H1 (cell line): ENCODE measurements at regions not wholly inside any gene's neighbourhood (a gene's known extent, or its start where the extent isn't known, plus 50 kb on each side); places are given as distances from the start of the nearest gene placed in this dataset.

Source experiments
- CTCF ChIA-PET: fragments of 300-600 bp; sonication (Branson Sonifier 250); formaldehyde crosslinking; loops from one replicate; lab custom pipeline; 2021; ENCODE audit not compliant: partially characterized antibody; lab: Charles Lee
- POLR2A ChIA-PET: fragments of 300-600 bp; sonication (Branson Sonifier 250); formaldehyde crosslinking; loops from one replicate; lab custom pipeline; 2021; ENCODE audit warnings: inconsistent platforms; ENCODE audit not compliant: partially characterized antibody; lab: Charles Lee
- DNase-seq, 2 experiments: peaks; one replicate each; pipeline versions ENCODE4 v3.0.0 to v3.0.0-alpha.2; 2010 to 2022; ENCODE audit warnings: low spot score in 2 of 2, low read depth in 1 of 2, mixed read lengths in 1 of 2
- FAIRE-seq: peaks from 2 replicates; lab custom pipeline; 2011; peaks lifted over from hg19 to GRCh38; lab: Jason Lieb, UNC
- H2AFZ ChIP-seq: 2 replicates; pipeline ENCODE4 v1.8.1; 2012; ENCODE audit warnings: low read length, inconsistent platforms
- H2AK5ac ChIP-seq: 2 replicates; pipeline ENCODE4 v1.6.1; 2013; ENCODE audit warnings: low read depth, low read length
- H2BK120ac ChIP-seq: replicated peaks from 2 replicates; pipeline ENCODE3; 2013; ENCODE audit warnings: low read depth, low read length, inconsistent platforms
- H2BK12ac ChIP-seq: 2 replicates; pipeline ENCODE4 v1.6.1; 2013; ENCODE audit warnings: low read depth, low read length
- H2BK15ac ChIP-seq: 2 replicates; pipeline ENCODE4 v1.6.1; 2013; ENCODE audit warnings: low read length
- H2BK20ac ChIP-seq: 2 replicates; pipeline ENCODE4 v1.6.1; 2013; ENCODE audit warnings: low read length
- H2BK5ac ChIP-seq: 2 replicates; pipeline ENCODE4 v1.6.1; 2013; ENCODE audit warnings: low read depth, low read length
- H3K14ac ChIP-seq: 2 replicates; pipeline ENCODE4 v1.6.1; 2013; ENCODE audit warnings: inconsistent platforms; ENCODE audit not compliant: insufficient read length
- H3K18ac ChIP-seq: 2 replicates; pipeline ENCODE4 v1.6.1; 2013; ENCODE audit warnings: low read length; ENCODE audit errors: extremely low read depth
- H3K23ac ChIP-seq: 2 replicates; pipeline ENCODE4 v1.6.1; 2013; ENCODE audit warnings: inconsistent platforms; ENCODE audit not compliant: insufficient read length
- H3K23me2 ChIP-seq: 2 replicates; pipeline ENCODE4 v1.6.1; 2013; ENCODE audit warnings: low read depth, low read length
- H3K27ac ChIP-seq: 2 replicates; pipeline ENCODE4 v1.6.1; 2011; ENCODE audit warnings: low read depth, low read length, inconsistent platforms
- H3K27me3 ChIP-seq, 4 experiments: replicated peaks in 1 of 4; 1 replicate in 1 of 4; 2 replicates in 3 of 4; pipeline versions ENCODE4 v1.6.1 to v1.8.1; 2011 to 2013; ENCODE audit warnings: low read length in 3 of 4, mild to moderate bottlenecking in 3 of 4, inconsistent platforms in 2 of 4, mixed read lengths in 2 of 4, moderate library complexity in 1 of 4; ENCODE audit not compliant: control insufficient read depth in 3 of 4, insufficient read depth in 3 of 4; ENCODE audit errors: extremely low read depth in 1 of 4
- H3K36me3 ChIP-seq, 4 experiments: 2 replicates each; pipeline versions ENCODE4 v1.6.1 to v1.8.1; 2011 to 2013; ENCODE audit warnings: mild to moderate bottlenecking in 4 of 4, low read length in 3 of 4, moderate library complexity in 2 of 4, control low read depth in 1 of 4, inconsistent platforms in 1 of 4; ENCODE audit not compliant: insufficient read depth in 4 of 4, control insufficient read depth in 2 of 4
- H3K4ac ChIP-seq: replicated peaks from 2 replicates; pipeline ENCODE3; 2013; ENCODE audit warnings: low read length, low read depth, mixed read lengths, inconsistent platforms; ENCODE audit not compliant: insufficient read length
- H3K4me1 ChIP-seq, 4 experiments: replicated peaks in 1 of 4; 1 replicate in 1 of 4; 2 replicates in 3 of 4; pipeline versions ENCODE4 v1.6.1 to v1.8.1; 2011 to 2013; ENCODE audit warnings: low read length in 3 of 4, inconsistent platforms in 2 of 4, mixed read lengths in 1 of 4; ENCODE audit not compliant: insufficient read depth in 4 of 4, control insufficient read depth in 3 of 4
- H3K4me2 ChIP-seq, 2 experiments: 2 replicates each; pipeline versions ENCODE4 v1.6.1 to v1.8.1; 2011 to 2013; ENCODE audit warnings: low read depth in 2 of 2, low read length in 2 of 2, control low read depth in 1 of 2, inconsistent platforms in 1 of 2, mild to moderate bottlenecking in 1 of 2; ENCODE audit not compliant: insufficient read depth in 1 of 2
- H3K4me3 ChIP-seq, 4 experiments: fragments of 200-600, 300-600 bp in 1 of 4; sonication (generic), shearing (Covaris generic), sonication (Bioruptor Twin) in 1 of 4; 2 replicates each; pipeline versions ENCODE4 v1.5.1 to v1.8.1; 2011 to 2016; ENCODE audit warnings: low read length in 4 of 4, low read depth in 3 of 4, control low read depth in 2 of 4, inconsistent platforms in 2 of 4, mild to moderate bottlenecking in 2 of 4, mixed read lengths in 1 of 4, moderate library complexity in 1 of 4; ENCODE audit not compliant: insufficient read depth in 2 of 4; ENCODE audit errors: extremely low read depth in 1 of 4
- H3K56ac ChIP-seq: replicated peaks from 2 replicates; pipeline ENCODE3; 2013; ENCODE audit warnings: low read depth, mild to moderate bottlenecking, mixed read lengths, low read length, inconsistent platforms; ENCODE audit not compliant: insufficient read length
- H3K79me1 ChIP-seq: 2 replicates; pipeline ENCODE4 v1.6.1; 2013; ENCODE audit warnings: low read depth, low read length, control low read depth
- H3K79me2 ChIP-seq, 2 experiments: 2 replicates each; pipeline versions ENCODE4 v1.6.1 to v1.8.1; 2012 to 2013; ENCODE audit warnings: low read length in 2 of 2, mild to moderate bottlenecking in 2 of 2, inconsistent platforms in 1 of 2; ENCODE audit not compliant: insufficient read depth in 2 of 2, control insufficient read depth in 1 of 2
- H3K9ac ChIP-seq, 4 experiments: replicated peaks in 1 of 4; 1 replicate in 1 of 4; 2 replicates in 3 of 4; pipeline versions ENCODE4 v1.6.1 to v1.8.1; 2011 to 2013; ENCODE audit warnings: low read depth in 3 of 4, low read length in 3 of 4, control low read depth in 2 of 4, mild to moderate bottlenecking in 2 of 4, moderate library complexity in 2 of 4, inconsistent platforms in 1 of 4; ENCODE audit errors: extremely low read depth in 1 of 4
- H3K9me3 ChIP-seq, 2 experiments: 2 replicates each; pipeline versions ENCODE4 v1.6.1 to v1.8.1; 2012 to 2013; ENCODE audit warnings: mild to moderate bottlenecking in 2 of 2, moderate library complexity in 2 of 2, control low read depth in 1 of 2, inconsistent platforms in 1 of 2, low read depth in 1 of 2, low read length in 1 of 2, mixed read lengths in 1 of 2; ENCODE audit not compliant: insufficient read depth in 2 of 2
- H4K20me1 ChIP-seq, 2 experiments: replicated peaks in 1 of 2; 2 replicates each; pipeline versions ENCODE3 to v1.8.1; 2011 to 2013; ENCODE audit warnings: inconsistent platforms in 2 of 2, low read length in 2 of 2, mild to moderate bottlenecking in 1 of 2; ENCODE audit not compliant: insufficient read depth in 2 of 2, control insufficient read depth in 1 of 2
- H4K5ac ChIP-seq: 2 replicates; pipeline ENCODE4 v1.6.1; 2013; ENCODE audit warnings: low read length, low read depth, mixed read lengths, inconsistent platforms; ENCODE audit not compliant: insufficient read length
- H4K8ac ChIP-seq: 2 replicates; pipeline ENCODE4 v1.8.0; 2013; ENCODE audit warnings: mild to moderate bottlenecking, moderate library complexity, low read length, inconsistent platforms; ENCODE audit not compliant: insufficient read depth; ENCODE audit errors: extremely low read depth
- H4K91ac ChIP-seq: replicated peaks from 2 replicates; pipeline ENCODE3; 2013; ENCODE audit warnings: low read length, mixed read lengths, inconsistent platforms; ENCODE audit not compliant: insufficient read length
- ASH2L ChIP-seq: fragments of 200-600, 300-600 bp; sonication (generic); IDR thresholded peaks from one replicate; pipeline ENCODE4 v1.7.1; 2017; ENCODE audit warnings: low read length
- CBX8 ChIP-seq: fragments of 300-800, 300-1000 bp; sonication (generic); IDR thresholded peaks from 2 replicates; pipeline ENCODE4 v1.7.1; 2016; ENCODE audit warnings: low read depth, low read length, borderline replicate concordance
- CREB1 ChIP-seq: IDR thresholded peaks from 2 replicates; pipeline ENCODE4 v1.6.1; 2012; ENCODE audit warnings: inconsistent platforms
- CTBP2 ChIP-seq: IDR thresholded peaks from 2 replicates; pipeline ENCODE4 v1.7.0; 2011; ENCODE audit warnings: borderline replicate concordance, mild to moderate bottlenecking, moderate library complexity, mixed read lengths, low read length; ENCODE audit not compliant: insufficient read depth, insufficient read length
- FOSL1 ChIP-seq: IDR thresholded peaks from 2 replicates; pipeline ENCODE4 v1.6.1; 2011; ENCODE audit warnings: mild to moderate bottlenecking, low read depth, low read length, moderate library complexity; ENCODE audit not compliant: insufficient read depth
- HDAC6 ChIP-seq: IDR thresholded peaks from one replicate; pipeline ENCODE4 v1.7.1; 2012; ENCODE audit warnings: low read depth, mild to moderate bottlenecking, inconsistent platforms, low read length, moderate library complexity
- POLR2A ChIP-seq, 2 experiments: IDR thresholded peaks; 1 replicate in 1 of 2; 2 replicates in 1 of 2; pipeline ENCODE4 v1.6.1; 2011; ENCODE audit warnings: low read depth in 2 of 2, low read length in 2 of 2, mild to moderate bottlenecking in 2 of 2; ENCODE audit errors: control extremely low read depth in 1 of 2
- POU5F1 ChIP-seq: IDR thresholded peaks from 2 replicates; pipeline ENCODE4 v1.6.1; 2011; ENCODE audit warnings: low read depth, mild to moderate bottlenecking, low read length, moderate library complexity
- RAD21 ChIP-seq, 2 experiments: IDR thresholded peaks in 1 of 2; conservative IDR thresholded peaks in 1 of 2; 2 replicates each; pipeline ENCODE4 v1.6.1; 2011; ENCODE audit warnings: low read depth in 2 of 2, low read length in 2 of 2, improper control_type of control experiment in 1 of 2, inconsistent platforms in 1 of 2, mild to moderate bottlenecking in 1 of 2, moderate library complexity in 1 of 2
- SAP30 ChIP-seq: fragments of 300-600 bp; sonication (generic); IDR thresholded peaks from 2 replicates; pipeline ENCODE4 v1.7.1; 2012; ENCODE audit warnings: low read length, moderate library complexity, mild to moderate bottlenecking, inconsistent platforms; ENCODE audit not compliant: insufficient read depth, insufficient replicate concordance
- SIRT6 ChIP-seq: IDR thresholded peaks from one replicate; pipeline ENCODE4 v1.7.1; 2012; ENCODE audit warnings: low read length, inconsistent platforms
- SRF ChIP-seq: IDR thresholded peaks from 2 replicates; pipeline ENCODE4 v1.6.1; 2011; ENCODE audit warnings: mild to moderate bottlenecking, low read depth, low read length, moderate library complexity
- SUZ12 ChIP-seq: fragments of 200-600 bp; sonication (generic); IDR thresholded peaks from 2 replicates; pipeline ENCODE4 v1.6.1; 2012; ENCODE audit warnings: mild to moderate bottlenecking, inconsistent platforms, low read length, moderate library complexity, mixed read lengths
- TAF1 ChIP-seq: IDR thresholded peaks from 2 replicates; pipeline ENCODE4 v1.6.1; 2011; ENCODE audit warnings: mild to moderate bottlenecking, low read depth, low read length
- WGBS, 2 experiments: shearing (Covaris generic) in 1 of 2; methylation state at CpG; one replicate each; pipeline versions ENCODE4 v1.1.6 to v1.1.7; 2013 to 2015; ENCODE audit warnings: low lambda C conversion rate in 2 of 2, mixed read lengths in 2 of 2, inconsistent platforms in 1 of 2, low coverage in 1 of 2, missing lambda C conversion rate in 1 of 2; ENCODE audit not compliant: insufficient replicate concordance in 2 of 2, insufficient coverage in 1 of 2, insufficient read length in 1 of 2; ENCODE audit errors: extremely low coverage in 1 of 2, missing lambda C conversion rate in 1 of 2; 5-methylcytosine and 5-hydroxymethylcytosine counted together
- TF ChIP-seq, protein P1 (sequence below): IDR thresholded peaks from 2 replicates; pipeline ENCODE4 v1.6.1; 2011; ENCODE audit warnings: low read length, improper control_type of control experiment

DNA sequence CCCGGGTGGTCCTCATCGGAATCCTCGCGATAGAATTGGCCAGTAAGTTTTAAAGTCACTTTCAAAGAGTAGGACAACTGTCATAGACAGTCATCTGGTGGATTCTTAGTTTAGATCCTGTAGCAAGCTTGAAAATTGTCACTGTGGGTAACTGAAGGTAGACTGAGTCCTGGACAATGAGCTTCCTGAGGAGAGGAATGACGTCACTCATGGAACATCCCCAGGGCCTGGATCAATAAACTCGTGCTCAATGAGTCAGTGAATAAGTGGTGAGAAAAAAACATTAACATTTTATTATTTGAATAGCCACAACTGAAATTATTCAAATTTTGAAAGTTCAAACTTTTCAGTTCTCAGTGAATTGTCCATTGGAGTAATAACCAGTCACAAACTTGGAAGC lies 101.4 kb upstream of the CXCR4 start:
- H3K79me2 ChIP-seq = no peaks in the 10 kb centered on the region
- DNase-seq (no peak), FAIRE-seq (no peak)
- H3K23ac ChIP-seq = no peak overlapping the region
- no peak overlapping the region for H4K8ac ChIP-seq
- POLR2A ChIA-PET = no interaction called here
- no peak overlapping the region for H3K18ac ChIP-seq
- no peaks in the 10 kb centered on the region for H3K4me1 ChIP-seq
- H2BK15ac ChIP-seq = no peak overlapping the region
- H3K56ac ChIP-seq = no peak overlapping the region
- H3K36me3 ChIP-seq = no peaks in the 10 kb centered on the region
- TF ChIP-seq ASH2L (no peak), RAD21 (IDR thresholded peaks at IDR 0.05 in 1 of 2, conservative IDR thresholded peaks at IDR 0.05 in 1 of 2; ENCODE audit: low read depth in 2 of 2, low read length in 2 of 2) (no peak), SIRT6 (no peak), POU5F1 (no peak), CREB1 (no peak), CBX8 (no peak), SAP30 (no peak), SRF (no peak), SUZ12 (no peak), POLR2A (IDR thresholded peaks at IDR 0.05; ENCODE audit: control extremely low read depth in 1 of 2, low read depth in 2 of 2, low read length in 2 of 2) (no peak), HDAC6 (no peak), TAF1 (no peak), FOSL1 (no peak), CTBP2 (no peak)
- TF ChIP-seq, protein P1, sequence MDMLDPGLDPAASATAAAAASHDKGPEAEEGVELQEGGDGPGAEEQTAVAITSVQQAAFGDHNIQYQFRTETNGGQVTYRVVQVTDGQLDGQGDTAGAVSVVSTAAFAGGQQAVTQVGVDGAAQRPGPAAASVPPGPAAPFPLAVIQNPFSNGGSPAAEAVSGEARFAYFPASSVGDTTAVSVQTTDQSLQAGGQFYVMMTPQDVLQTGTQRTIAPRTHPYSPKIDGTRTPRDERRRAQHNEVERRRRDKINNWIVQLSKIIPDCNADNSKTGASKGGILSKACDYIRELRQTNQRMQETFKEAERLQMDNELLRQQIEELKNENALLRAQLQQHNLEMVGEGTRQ = no peak
- H3K79me1 ChIP-seq = no peaks in the 10 kb centered on the region
- WGBS, 2 experiments = 87% methylated on average over 6 of the region's 6 CpGs; no CpG with 5 or more reads in 1 of the 2 experiments
- no peaks in the 10 kb centered on the region for H3K9me3 ChIP-seq
- no peak overlapping the region for H3K14ac ChIP-seq
- H2BK120ac ChIP-seq = no peak overlapping the region
- no peak overlapping the region for H3K9ac ChIP-seq
- H3K27ac ChIP-seq = no peak overlapping the region
- H3K4me2 ChIP-seq = no peak overlapping the region
- no peak overlapping the region for H2AK5ac ChIP-seq
- no peaks in the 10 kb centered on the region for H4K20me1 ChIP-seq
- H3K27me3 ChIP-seq = no peaks in the 10 kb centered on the region
- H2BK12ac ChIP-seq = no peak overlapping the region
- no peaks in the 10 kb centered on the region for H3K23me2 ChIP-seq
- H3K4ac ChIP-seq = no peak overlapping the region
- H2BK5ac ChIP-seq = no peak overlapping the region
- CTCF ChIA-PET = interaction anchor here (1.2 kb wide), 1 partner anchor 222 kb away, joined by 3 read pairs; no protein-coding TSS in a partner anchor
- H4K91ac ChIP-seq = no peak overlapping the region
- H2AFZ ChIP-seq = no peak overlapping the region
- H4K5ac ChIP-seq = no peak overlapping the region
- H2BK20ac ChIP-seq = no peak overlapping the region
- H3K4me3 ChIP-seq = no peak overlapping the region
